ENCODE measurements at regions not wholly inside any gene's neighbourhood (a gene's known extent, or its start where the extent isn't known, plus 50 kb on each side); places are given as distances from the start of the nearest gene placed in this dataset.

GRCh38 chr18:60003610-60004185 lies 103.9 kb downstream of the PMAIP1 start:
- TF ChIP-seq, protein P1, sequence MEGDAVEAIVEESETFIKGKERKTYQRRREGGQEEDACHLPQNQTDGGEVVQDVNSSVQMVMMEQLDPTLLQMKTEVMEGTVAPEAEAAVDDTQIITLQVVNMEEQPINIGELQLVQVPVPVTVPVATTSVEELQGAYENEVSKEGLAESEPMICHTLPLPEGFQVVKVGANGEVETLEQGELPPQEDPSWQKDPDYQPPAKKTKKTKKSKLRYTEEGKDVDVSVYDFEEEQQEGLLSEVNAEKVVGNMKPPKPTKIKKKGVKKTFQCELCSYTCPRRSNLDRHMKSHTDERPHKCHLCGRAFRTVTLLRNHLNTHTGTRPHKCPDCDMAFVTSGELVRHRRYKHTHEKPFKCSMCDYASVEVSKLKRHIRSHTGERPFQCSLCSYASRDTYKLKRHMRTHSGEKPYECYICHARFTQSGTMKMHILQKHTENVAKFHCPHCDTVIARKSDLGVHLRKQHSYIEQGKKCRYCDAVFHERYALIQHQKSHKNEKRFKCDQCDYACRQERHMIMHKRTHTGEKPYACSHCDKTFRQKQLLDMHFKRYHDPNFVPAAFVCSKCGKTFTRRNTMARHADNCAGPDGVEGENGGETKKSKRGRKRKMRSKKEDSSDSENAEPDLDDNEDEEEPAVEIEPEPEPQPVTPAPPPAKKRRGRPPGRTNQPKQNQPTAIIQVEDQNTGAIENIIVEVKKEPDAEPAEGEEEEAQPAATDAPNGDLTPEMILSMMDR (IDR thresholded peaks at IDR 0.05; ENCODE audit: insufficient read depth, low read depth, low read length) = no peak
- ChIA-PET CTCF (interaction anchor here (0.6 to 1.1 kb wide), 2 partner anchors 16 to 545 kb away, joined by 3 read pairs; no protein-coding TSS in a partner anchor), POLR2A (no interaction called here)
- H3K4me3 ChIP-seq (ENCODE audit: low read depth, low read length) = no peak overlapping the region
- H3K27me3 ChIP-seq (ENCODE audit: control insufficient read depth, insufficient read depth, low read length) = no peaks in the 10 kb centered on the region
- no peaks in the 10 kb centered on the region for H3K36me3 ChIP-seq (ENCODE audit: control insufficient read depth, insufficient read depth, low read length)
- DNase-seq (ENCODE audit: low read depth) = no peak

DNA sequence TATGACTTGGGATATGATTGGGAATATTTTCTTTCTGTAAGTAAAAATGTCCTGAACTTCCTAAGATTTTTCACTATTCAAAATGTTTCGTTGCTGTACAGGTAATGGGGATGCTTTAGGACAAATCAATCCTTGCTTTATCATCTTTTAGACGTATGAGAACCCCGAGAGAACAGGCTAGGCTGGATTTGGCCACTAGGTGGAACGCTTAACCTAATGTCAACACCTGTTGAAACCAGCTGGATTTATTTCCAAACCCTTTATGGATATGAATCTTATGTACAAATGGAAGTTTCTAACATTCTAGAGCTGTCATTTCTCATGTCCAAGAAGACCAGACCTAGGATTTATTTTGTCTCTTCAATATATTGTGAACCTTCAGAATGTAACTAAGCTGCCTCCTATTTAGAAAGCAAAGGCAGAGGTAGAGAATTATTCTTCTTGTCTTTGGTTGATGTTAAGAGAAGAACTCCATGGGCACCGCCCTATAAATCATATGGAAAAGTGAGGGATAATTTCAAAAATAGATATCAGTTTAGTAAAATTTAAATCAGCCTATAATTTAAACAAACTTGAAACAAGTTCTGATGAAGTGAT lies 96.7 kb downstream of the PMAIP1 start:
- no peak for DNase-seq (ENCODE audit: low read depth)
- H3K27me3 ChIP-seq (ENCODE audit: control insufficient read depth, insufficient read depth, low read length) = no peaks in the 10 kb centered on the region; the same call in 1 of the 2 replicates
- H3K36me3 ChIP-seq (ENCODE audit: control insufficient read depth, insufficient read depth, low read length) = no peaks in the 10 kb centered on the region
- H3K4me3 ChIP-seq (ENCODE audit: low read depth, low read length) = no peak overlapping the region
- ChIA-PET CTCF (interaction anchor here (0.5 to 3.8 kb wide), 49 partner anchors 9 to 1328 kb away, joined by 3 to 48 read pairs (median 3); no protein-coding TSS in a partner anchor), POLR2A (no interaction called here)
- TF ChIP-seq, protein P1 (IDR thresholded peaks at IDR 0.05; ENCODE audit: insufficient read depth, low read depth, low read length) = peak; percentile 85

GRCh38 chr18:59994357-59994756 lies 94.6 kb downstream of the PMAIP1 start:
- ChIA-PET CTCF (interaction anchor here (0.7 to 3.8 kb wide), 12 partner anchors 9 to 562 kb away, joined by 3 to 48 read pairs (median 3); no protein-coding TSS in a partner anchor), POLR2A (no interaction called here)
- no peak for DNase-seq (ENCODE audit: low read depth)

GRCh38 chr18:59993560-59993959 lies 93.8 kb downstream of the PMAIP1 start:
- DNase-seq (ENCODE audit: low read depth) = no peak
- Histone ChIP-seq H3K36me3 (ENCODE audit: control insufficient read depth, insufficient read depth, low read length) (no peaks in the 10 kb centered on the region), H3K4me3 (ENCODE audit: low read depth, low read length) (no peak overlapping the region), H3K27me3 (ENCODE audit: control insufficient read depth, insufficient read depth, low read length) (no peaks in the 10 kb centered on the region; the same call in 1 of the 2 replicates)
- TF ChIP-seq, protein P1 (IDR thresholded peaks at IDR 0.05; ENCODE audit: insufficient read depth, low read depth, low read length) = no peak
- CTCF ChIA-PET = interaction anchor here (0.6 to 3.8 kb wide), 3 partner anchors 110 to 563 kb away, joined by 3 to 48 read pairs (median 3); no protein-coding TSS in a partner anchor
- POLR2A ChIA-PET = no interaction called here

More at GRCh38 chr18:59994357-59994756, 94.6 kb downstream of the PMAIP1 start:
- Histone ChIP-seq H3K4me3 (ENCODE audit: low read depth, low read length) (no peak overlapping the region), H3K36me3 (ENCODE audit: control insufficient read depth, insufficient read depth, low read length) (no peaks in the 10 kb centered on the region), H3K27me3 (ENCODE audit: control insufficient read depth, insufficient read depth, low read length) (no peaks in the 10 kb centered on the region; the same call in 1 of the 2 replicates)
- TF ChIP-seq, protein P1 (IDR thresholded peaks at IDR 0.05; ENCODE audit: insufficient read depth, low read depth, low read length) = peak; percentile 24; the same call in 1 of the 2 replicates

DNA sequence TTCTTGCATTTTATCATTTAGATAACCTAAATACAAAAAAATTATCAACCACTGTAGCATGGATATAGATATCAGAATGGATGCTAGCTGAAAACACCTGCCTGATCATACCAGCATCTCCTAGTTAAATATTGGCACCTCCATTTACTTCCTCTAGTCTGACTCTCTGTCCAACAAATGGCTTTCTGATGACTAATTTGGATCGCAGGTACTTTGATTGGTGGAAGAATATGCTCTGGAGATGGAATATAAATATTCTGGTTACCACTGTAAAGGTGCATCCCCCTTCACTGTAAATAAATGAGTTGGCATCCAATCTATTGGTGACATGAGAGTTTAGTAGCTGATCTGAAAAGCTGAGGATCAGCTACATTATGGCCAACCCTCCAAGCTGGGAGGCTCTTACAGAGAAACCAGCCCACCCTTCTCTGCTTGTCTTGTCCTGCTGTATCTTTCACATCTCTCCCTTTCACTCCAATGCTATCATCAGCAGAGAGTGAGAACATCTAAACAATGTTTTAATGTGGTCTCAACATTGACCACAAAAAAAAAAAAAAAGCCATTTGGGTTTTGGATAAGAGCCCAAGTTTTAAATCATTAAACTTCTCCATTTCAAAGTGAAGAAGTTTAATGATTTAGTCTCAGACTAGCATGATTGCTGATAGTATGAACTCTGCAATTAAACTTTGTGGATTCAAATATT lies 90.5 kb downstream of the PMAIP1 start:
- ChIA-PET CTCF (interaction anchor here (0.9 to 8.4 kb wide), 2 partner anchors 10 to 560 kb away, joined by 6 to 93 read pairs; no protein-coding TSS in a partner anchor), POLR2A (interaction anchor here (0.6 kb wide), 1 partner anchor 89 kb away, joined by 3 read pairs; no protein-coding TSS in a partner anchor)
- no peaks in the 10 kb centered on the region; the same call in 1 of the 2 replicates for H3K27me3 ChIP-seq (ENCODE audit: control insufficient read depth, insufficient read depth, low read length)
- no peak overlapping the region for H3K4me3 ChIP-seq (ENCODE audit: low read depth, low read length)
- no peak for DNase-seq (ENCODE audit: low read depth)
- TF ChIP-seq, protein P1 (IDR thresholded peaks at IDR 0.05; ENCODE audit: insufficient read depth, low read depth, low read length) = no peak
- no peaks in the 10 kb centered on the region for H3K36me3 ChIP-seq (ENCODE audit: control insufficient read depth, insufficient read depth, low read length)

Data from BJ (cell line).